ENCODE measurements at regions not wholly inside any gene's neighbourhood (a gene's known extent, or its start where the extent isn't known, plus 50 kb on each side); places are given as distances from the start of the nearest gene placed in this dataset.

DNA sequence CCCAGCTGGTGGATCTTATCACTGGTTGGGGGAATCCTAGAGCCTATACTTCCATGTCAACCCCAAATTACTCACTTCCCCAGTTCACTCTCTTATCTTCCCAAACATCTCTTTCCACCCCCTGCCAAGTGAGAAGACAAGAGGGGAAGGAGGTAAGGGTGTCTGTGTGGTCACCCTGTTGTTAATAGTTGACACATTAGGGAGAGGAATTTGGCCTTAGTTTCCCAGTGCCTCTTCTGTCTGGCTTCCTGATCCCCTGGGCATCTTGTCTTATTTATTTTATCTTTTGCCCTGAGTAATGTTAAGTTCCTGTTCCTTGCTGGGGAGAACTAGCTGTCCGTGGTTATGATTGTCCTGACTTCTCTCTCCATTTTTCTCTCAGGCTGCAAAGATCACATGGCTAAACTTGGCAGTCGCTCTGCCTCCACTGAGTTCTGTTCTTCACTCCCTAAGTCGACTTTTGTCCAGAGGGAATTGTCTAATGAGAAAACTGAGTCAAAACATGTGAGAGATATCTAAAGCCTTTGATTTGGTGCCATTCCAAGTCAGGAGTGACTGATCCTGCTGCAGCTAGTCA is 157.1 kb upstream of the SYT6 start:
- no peak for DNase-seq

DNA sequence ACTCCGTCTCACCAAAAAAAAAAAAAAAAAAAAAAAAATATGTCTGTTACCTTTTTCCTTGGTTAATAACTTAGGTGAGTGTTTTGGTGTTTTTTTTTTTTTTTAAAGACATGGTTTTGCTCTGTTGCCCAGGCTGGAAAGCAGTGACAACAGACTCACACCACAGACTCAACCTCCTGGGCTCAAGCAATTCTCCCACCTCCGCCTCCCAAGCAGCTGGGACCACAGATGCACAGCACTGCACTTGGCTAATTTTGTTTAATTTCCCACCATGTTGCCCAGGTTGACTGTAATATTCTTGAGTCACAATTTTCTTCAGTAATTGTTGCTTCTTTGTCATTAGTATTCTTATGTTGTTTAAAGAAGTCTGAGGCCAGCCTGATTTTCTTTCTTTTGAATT is 149.2 kb upstream of the SYT6 start:
- no peak for DNase-seq

DNA sequence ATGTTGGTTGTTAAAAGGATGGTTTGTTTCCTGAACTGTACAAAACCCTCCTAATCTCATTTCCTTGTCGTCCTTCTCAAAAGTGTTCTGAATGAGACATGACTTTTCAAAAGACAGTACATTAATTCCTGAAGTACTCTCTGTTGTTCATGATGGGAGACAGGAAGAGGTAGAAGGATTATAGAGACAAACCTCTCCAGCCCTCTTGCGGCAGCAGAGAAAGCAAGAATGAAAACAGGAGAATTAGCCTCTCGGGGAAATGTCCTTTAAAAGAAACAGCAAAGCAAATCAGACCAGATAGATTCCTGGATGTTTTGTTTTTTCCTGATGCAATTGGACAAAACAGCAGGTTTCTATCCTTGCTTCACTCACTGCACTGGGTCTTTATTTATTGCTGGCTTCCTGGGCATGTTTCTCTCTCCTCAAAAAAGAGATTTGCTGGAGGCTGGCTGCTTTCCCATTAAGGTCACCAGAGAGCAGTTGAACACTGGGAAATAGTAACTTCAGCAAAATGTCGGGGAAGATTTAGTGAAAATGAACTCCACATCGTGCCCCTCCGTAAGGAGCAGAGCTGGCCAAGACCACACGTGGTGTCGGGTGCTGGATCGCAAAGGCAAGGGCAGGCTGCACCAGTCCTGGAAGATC is 145.8 kb upstream of the SYT6 start:
- DNase-seq: no peak

DNA sequence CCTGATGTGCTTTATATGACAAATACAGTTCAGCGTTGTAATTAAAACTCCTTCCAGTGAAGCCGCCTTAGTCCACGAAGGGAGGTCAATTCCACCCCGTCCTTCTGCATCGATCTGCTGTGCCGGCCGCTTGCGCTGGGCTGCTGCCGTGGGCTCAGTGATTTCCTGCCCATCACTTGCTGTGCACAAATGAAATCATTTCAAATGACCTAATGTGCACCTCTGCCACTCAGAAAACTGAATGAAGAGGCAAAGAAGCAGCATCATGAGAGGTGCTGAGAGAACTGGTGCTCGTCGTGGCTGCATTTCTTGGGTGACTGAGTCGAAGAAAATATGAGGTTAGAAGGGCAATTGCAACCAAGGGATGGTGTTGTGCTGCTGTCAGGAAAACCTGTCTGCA is 144.3 kb upstream of the SYT6 start:
- DNase-seq: no peak

DNA sequence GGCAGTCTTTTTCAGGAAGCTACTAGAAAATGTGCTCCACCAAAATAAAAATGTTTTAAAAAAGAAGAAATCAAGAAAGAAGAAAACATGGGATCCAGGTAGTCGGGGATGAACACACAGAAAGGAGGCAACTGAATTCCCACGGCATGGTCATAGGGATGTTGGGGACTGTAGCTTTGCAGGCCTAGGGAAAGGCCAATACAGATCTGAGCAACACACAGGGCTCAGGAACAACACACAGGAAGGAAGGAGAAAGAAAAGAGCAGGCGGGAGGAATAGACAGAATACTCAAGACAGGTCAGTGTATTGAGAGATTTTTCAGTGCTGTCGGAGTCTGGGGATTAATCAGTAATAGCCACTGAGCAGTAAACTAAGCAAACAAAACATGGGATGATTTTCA is 142.7 kb upstream of the SYT6 start:
- no peak for DNase-seq

DNA sequence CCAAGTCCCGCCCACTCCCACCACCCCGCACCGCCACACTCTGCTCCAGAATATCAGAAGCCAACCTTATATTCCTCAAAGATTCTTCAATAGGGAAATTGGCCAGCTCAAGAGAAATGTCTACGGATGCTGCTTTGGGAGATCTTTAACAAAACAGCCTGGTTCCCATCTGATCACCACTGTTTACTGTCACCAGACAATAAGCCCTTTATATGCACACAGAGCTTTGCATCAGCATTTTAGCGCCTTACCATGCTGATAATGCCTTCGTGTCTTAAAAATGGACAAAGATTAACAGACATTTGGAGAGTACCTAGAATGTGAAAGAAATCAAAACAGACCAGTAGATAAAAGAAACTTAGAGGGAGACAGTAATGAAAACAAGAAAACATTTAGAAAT is 141.7 kb upstream of the SYT6 start:
- DNase-seq: no peak

DNA sequence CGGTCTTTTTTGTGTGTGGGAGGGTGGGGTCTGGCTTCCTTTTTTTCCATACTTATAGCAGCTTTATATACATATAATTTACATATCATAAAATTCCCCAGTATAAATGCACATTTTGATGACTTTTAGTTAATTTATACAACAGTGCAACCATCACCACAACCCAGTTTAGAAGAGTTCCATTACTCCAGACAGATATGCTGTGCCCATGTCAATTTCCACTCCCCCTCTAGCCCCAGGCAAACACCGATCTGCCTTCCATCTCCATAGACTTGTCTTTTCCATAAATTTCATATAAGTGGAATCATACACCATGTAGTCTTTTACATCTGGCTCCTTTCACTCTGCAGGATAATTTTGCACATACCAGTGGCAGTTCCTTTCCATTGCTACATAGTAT is 139.2 kb upstream of the SYT6 start:
- no peak for DNase-seq

DNA sequence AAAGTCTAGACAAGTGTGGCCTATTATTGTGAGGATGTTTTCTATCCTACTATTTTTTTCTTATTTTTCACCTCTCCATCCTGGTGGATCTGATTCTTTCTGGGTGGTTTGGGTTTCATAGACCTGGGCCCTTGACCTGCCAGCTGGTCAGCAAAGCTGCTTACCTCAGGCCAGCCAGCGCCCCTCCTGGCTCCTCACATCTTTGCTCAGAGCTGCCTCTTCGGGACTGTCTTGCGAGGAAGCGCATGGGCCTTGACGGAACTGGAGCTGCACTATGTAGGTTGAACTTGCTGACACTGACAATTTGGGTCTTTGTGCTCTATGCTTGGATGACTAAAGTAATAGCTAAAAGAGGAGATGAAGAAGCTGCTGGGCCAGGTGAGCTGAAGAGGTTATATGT is 138.5 kb upstream of the SYT6 start:
- no peak for DNase-seq

DNA sequence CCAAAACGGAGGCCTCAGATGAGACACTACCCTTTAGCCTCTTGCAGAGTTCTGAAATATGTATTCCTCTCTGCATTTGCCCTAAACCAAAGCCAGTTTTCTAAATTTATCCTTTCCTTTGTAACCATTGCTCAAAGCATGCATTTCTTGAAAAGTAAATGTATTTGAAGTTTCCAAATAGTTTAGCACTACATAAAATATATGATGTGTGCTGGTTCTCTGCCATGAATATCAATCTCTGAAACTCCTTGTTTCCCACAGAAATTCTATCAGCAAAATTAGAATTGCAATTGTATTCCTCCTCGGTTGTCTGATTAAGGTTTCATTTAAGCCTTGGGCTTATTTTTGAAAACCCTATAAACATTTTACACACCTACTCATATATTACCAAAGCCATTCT is 137.1 kb upstream of the SYT6 start:
- DNase-seq: no peak

DNA sequence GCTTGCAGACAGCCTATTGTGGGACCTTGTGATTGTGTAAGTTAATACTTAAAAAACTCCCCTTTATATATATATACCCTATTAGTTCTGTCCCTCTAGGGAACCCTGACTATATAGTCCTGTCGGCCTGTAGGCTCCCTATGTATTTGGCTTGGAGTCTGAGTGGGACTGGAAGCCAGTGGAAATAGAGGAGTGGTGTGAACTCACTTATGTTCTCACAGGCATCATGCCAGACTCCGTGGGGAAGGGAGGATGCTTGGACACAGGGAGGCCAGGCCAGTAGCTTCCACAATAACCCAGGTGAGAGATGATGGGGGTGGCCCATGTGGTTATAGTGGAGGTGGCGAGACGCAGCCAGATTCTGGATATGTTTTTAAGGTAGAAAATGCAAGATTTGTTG is 136.7 kb upstream of the SYT6 start:
- DNase-seq: no peak

DNA sequence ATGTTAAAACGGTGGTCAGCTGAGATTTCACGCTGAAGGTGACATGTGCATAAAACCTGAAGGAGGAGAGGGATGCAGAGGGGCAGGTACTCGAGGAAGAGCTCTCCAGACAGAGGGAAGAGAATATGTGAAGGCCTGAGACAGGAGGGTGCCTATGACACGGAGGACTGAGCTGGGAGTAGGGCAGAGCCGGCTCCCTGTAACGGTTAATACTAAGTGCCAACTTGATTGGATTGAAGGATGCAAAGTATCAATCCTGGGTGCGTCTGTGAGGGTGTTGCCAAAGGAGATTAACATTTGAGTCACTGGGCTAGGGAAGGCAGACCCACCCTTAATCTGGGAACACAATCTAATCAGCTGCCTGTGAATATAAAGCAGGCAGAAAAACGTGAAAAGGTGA is 136.2 kb upstream of the SYT6 start:
- DNase-seq: no peak

DNA sequence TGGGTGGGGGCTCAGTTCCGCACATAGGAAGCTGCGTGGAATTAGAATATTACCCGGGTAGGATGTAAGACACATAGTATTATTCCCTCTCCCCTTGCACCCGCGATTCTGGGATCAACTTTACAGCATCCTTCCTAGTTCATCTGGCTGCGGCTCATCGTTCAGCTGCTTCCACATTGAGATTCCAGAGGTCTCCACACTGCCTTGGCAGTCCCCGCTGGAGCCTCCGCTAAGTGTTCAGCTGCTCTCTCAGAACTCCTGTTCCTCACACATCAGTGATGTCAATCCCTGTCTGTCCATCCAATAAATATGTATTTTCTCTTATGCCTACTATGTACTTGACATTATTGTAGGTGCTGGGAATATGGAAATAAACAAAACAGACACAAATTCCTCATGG is 135.6 kb upstream of the SYT6 start:
- DNase-seq: no peak

DNA sequence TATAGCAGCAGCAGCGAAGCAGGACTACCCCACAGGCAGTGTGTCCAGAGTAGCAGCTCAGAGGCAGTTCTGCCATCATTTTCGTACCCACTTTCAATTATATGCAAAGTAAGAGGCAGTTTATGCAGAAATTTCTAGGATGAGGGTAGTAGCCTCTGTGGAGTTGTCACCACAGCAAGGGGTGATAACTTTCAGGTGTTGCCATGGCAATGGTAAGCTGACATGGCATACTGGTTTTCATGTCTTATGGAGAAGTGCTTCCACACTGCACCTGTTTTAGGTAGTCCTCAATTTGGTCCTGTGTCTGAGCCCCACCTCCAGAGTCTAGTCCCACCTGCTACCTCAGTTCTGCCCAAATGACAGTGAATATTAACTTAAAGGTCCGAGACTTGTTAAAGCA is 133.3 kb upstream of the SYT6 start:
- DNase-seq: no peak

DNA sequence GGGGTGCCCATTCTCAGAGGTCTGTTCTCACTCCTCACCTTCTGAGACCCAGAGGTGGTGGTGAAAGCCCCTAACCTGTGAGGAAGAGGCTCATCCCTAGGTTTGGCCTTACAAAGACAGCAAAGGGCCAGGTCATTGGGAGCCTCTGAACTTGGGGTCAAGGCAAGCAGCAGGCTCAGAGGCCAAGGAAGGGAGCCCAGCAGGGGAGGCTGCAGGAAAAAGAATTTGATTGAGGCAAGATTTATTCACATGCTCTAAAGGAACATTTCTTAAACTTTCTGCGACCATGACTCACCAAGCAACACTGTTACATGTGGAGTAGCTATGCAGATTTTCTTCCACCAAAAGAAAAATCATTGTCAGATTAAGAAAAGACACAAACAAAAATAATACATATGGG is 132.5 kb upstream of the SYT6 start:
- no peak for DNase-seq

DNA sequence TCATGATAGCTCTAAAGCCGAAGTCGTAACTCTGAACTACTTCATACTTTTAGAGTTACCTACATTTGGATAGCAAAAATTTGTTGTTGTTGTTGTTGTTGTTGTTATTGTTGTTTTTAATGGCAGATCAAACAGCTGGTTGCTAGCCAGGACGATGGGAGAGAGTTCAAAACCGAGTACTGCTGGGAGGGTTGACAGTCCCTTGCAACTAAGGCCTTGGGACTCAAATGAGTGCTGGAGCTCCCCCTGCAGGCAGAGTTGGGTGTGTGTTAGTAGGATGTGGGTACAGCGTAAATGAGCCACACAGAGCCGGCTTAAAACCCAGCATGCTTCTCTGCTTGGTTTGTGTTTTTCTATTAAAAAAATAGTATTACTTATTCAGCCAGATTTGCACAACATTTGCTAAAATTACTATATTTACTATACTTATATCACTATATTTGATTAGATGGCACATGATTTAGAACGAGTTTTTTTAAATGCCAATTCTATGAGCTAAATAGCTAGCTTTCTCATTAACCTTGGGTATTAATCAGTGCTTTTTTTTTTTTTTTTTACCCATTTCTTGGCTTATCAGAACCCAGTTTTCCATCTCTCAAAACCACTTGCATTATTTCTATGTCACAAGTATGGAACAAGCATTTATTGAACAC is 129.2 kb upstream of the SYT6 start:
- peak; percentile 66 for DNase-seq

DNA sequence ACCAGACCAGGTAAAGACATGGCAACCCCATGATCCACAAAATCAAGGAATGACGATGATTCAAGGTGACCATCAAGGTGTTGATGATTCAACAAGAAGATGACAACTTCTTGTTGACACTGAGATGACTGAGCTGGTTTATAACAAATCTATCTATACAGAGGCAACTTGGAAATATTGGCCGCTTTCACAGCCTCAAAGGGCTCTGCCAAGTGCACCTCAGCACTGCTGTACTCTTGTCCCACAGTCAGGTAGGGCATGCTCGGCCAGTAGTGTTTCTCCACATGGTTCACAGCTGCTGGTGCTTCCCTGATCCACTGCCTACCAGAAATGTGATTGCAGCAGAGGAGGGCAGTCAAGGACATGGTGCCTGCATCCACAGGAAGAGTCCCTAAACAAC is 125.2 kb upstream of the SYT6 start:
- no peak for DNase-seq

DNA sequence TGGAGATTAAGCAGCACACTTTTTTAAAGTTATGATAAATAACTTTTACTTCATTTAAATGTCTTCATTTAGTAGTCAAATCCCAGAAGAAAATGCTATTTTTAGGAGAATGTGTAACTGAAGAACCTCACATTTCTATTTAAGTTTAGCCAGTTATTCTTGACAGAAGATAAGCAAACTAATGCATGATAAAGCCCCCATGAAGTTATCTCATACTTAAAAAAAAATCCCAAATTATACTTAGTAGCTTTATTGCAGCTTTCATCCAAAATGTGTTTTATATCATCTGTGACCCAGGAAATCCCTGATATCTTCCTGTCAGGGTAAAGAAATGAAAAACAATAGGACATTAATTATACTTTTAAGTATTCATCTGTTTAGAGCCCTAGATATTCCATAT is 124.8 kb upstream of the SYT6 start:
- no peak for DNase-seq

DNA sequence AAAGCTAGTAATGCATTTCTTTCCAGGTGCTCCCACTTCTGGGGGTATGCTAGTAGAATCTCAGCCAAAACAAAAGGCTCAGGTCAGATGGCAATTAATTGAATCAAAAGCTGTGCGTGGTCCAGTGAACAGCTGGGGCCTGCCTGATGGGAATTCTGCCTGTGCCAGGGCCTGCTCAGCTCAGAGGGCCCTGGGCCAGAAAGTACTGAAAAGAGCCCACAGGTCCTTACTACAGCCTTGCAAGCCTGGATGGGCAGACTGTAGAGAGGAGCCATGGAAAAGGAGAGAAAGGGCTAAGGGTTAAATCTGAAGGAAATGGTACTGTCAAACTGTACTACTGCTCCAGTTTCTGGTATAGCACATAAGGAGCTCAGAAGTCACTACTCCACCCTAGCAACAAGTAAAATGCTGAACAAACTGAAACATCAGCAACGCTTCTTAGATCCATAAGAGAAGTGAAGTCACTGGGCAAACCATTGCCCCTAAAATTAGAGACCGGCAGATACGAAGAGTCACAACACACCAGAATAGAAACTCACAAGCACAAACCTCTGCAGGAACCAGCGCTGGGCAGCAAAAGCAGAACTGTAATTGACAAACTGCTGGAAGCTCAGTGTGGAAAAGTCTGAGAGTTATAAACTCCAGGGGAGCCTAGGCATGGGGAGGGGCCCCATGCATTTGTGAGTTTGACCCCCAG is 121.1 kb upstream of the SYT6 start:
- DNase-seq: no peak

DNA sequence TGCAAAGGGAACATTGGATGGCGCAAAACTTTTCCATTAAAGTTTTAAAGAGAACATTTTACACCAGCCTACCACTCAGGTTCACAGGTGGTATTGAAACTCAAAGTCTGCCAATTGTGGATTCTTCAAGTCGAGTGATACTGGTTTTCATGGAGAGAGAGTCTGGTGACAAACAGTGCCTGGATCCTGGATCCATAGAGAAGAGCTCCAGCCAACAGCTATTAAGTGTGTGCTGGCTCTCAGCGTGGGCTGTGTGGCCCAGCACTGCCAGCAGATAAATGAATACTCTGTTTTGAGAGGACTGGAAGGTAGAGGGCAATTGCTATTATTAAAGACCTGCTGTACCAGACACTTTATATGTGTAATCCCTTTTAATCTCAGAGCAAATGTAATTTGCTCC is 118.9 kb upstream of the SYT6 start:
- no peak for DNase-seq

DNA sequence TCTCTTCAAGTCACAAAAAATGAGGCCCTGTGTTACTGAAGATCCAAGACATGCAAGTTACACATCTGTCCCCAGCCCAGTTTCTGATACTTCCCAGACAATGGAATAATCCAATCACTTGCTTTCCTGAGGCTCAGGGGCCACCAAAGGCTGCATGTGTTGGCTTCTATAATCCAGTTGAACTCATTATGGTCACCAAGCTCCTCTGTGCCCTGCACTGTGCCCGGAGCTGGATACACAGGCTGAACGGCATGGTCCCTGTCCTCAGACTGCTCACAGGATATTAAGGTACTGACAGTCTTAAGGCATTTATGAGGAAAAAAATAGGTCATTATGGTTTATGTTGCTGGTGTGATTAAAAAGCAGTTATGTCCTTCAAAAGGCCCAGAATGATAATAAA is 117.0 kb upstream of the SYT6 start:
- DNase-seq: no peak

DNA sequence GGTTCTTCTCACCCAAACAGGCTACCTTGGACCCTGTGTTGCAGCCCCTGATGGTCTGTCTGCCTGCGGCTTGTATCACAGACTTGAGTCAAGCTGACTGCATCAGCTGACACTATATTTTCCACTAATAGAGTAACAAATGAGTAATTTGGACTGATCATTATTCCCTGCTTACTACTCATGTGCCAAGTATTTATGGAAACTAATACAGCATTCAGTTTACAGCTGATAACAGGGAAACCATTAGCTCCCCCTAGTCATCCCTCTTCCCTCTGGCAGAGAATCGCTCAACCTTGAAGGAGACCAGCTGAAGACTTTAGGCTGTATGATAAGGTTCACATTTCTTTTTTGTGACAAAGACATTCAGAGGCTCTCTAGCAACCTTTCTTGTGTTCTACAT is 116.6 kb upstream of the SYT6 start:
- no peak for DNase-seq

DNA sequence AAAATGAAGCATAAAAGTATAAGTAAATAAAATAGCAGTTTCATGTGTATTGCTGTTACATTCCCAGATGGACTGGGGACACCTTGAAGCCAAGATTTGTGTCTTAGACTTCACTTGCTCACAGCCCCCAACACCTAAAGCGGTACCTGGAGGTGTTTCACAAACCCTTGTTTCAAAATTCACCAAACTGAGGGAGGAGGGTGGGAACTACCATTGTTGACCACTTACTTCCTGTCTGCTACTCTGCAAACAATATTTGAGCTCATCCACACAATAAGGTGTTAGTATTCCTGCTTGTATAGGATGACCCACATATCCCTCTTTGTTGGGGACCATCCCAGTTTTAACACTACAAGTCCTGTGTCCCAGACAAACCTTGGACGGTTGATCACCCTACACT is 115.9 kb upstream of the SYT6 start:
- DNase-seq: no peak

DNA sequence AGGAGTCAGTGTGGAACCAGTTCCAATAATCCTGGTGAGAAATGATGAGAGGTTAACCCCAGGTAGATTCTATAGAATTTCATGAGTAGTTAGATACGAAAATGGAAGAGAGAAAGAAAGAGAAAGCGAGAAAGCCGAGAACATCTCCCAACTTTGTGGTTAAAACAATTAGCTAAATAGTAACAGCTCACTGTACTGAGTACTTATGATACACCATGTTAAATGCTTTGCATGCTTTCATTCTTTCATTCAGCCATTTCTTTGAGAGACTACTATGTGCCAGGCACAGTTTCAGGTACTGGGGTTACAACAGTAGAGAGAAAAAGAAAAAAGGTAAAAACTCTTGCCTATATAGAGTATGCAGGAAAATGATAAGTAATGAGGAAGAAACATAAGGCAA is 109.7 kb upstream of the SYT6 start:
- DNase-seq: no peak

DNA sequence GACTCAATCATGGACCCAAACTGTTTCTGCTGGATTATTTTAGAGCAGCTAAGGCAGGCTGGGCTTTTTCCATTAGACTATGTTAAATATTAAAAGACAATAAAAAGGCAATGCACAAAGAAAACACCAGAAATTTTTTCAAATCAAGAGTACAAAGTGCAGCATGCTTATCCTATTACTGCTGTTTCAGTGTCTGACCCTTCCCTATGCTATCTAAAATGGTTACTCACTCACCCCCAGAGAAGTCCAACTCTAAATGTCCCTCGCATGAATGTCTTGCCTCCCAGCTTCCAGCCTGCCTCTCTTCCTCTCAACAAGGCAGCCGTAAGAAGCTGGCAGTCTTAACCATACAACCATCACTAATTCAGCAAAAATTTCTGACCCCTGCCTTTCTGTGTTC is 108.7 kb upstream of the SYT6 start:
- DNase-seq: no peak

Data from NCI-H2227 treated with DMSO at 0.1 percent for 48 hours (cell line).